SH-SY5Y (cell line): ENCODE measurements at regions not wholly inside any gene's neighbourhood (a gene's known extent, or its start where the extent isn't known, plus 50 kb on each side); places are given as distances from the start of the nearest gene placed in this dataset.

ENCODE experiments used
- GATA2 ChIP-seq: IDR thresholded peaks from 2 replicates; pipeline ENCODE4 v1.6.1; 2011; ENCODE audit warnings: mild to moderate bottlenecking, low read depth, low read length
- GATA3 ChIP-seq: IDR thresholded peaks from 2 replicates; pipeline ENCODE4 v1.6.1; 2011; ENCODE audit warnings: low read depth, mild to moderate bottlenecking, low read length, moderate library complexity

- no peak for TF ChIP-seq GATA3
These were observed 120.2 kb upstream of the SLC45A1 start for GRCh38 chr1:8197493-8198282.

GRCh38 chr1:8194481-8195227 is 123.3 kb upstream of the SLC45A1 start:
- no peak for TF ChIP-seq GATA3
- TF ChIP-seq GATA2 = no peak

GRCh38 chr1:8193840-8194406 is 124.0 kb upstream of the SLC45A1 start:
- TF ChIP-seq GATA2 (no peak), GATA3 (no peak)

DNA sequence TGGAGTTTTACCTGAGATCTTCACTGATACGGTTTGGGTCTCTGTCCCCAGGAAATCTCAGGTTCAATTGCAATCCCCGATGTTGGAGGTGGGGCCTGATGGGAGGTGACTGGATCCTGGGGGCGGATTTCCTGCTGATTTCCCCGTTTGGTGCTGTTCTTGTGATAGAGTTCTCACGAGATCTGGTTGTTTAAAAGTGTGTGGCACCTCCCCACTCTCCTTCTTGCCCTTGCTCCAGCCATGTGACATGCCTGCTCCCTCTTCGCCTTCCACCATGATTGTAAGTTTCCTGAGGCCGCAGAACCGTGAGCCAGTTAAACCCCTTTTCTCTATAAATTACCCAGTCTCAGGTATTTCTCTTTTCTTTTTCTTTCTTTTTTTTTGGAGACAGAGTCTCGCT is 126.4 kb upstream of the SLC45A1 start:
- TF ChIP-seq GATA3 (no peak), GATA2 (no peak)

GRCh38 chr1:8189931-8190483 is 127.9 kb upstream of the SLC45A1 start:
- TF ChIP-seq GATA2 (no peak), GATA3 (no peak)

DNA sequence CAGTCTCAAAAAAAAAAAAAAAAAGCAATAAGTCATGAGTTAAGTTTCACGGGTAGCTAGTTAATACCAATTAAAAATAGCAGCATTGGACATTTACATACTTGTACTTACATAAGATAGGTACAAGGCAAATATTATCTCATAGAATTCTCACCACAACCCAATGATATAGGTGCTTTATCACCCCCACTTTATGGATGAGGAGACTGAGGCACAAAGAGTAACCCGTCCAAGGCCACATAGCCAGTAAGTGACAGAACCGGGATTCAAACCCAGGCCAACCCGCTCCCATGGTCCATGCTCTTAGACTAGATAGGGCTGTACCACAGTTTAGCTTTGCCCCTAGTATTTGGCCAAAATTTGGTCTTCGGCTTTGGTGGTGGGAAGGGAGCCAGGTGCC is 132.5 kb upstream of the SLC45A1 start:
- TF ChIP-seq GATA3 = no peak
- TF ChIP-seq GATA2 = no peak

DNA sequence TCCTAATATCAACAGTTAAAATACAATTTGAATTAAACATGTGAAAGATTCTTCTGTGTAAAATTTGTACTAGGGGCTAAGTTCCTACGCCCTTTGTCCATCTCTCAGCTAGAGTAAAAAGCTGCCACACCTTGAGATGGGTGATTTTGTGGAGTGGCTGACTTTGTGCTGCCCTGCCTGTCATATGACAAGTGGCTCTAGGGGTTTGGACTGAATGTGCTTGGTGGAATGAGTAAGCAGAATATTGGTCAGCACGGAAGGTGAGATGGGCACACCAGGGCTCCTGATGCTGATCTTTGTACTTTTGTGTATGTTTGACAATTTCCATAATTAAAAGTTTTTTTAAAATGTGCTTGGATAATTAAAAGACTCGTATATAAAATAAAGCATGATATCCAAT is 133.6 kb upstream of the SLC45A1 start:
- no peak for TF ChIP-seq GATA3
- TF ChIP-seq GATA2 = no peak

GRCh38 chr1:8182034-8182761 is 135.7 kb upstream of the SLC45A1 start:
- no peak; the same call in 1 of the 2 replicates for TF ChIP-seq GATA2
- TF ChIP-seq GATA3 = peak; percentile 23; the same call in 1 of the 2 replicates

- TF ChIP-seq GATA2 (no peak), GATA3 (no peak)
These were observed 138.7 kb upstream of the SLC45A1 start for GRCh38 chr1:8179132-8179793.

DNA sequence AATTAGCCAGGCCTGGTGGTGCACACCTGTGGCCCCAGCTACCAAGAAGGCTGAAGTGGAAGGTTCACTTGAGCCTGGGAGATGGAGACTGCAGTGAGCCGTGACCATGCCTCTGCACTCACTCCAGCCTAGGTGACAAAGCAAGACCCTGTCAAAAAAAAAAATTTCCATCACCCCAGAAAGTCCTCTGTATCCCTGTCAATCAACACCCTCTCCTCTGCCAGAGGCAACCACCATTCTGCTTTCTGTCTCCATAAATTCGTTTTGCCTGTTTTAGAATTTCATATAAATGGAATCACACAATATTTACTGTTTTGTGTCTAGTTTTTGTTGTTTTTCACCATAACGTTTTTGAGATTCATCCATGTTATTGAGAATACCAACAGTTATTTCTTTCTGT is 141.6 kb upstream of the SLC45A1 start:
- no peak for TF ChIP-seq GATA2
- TF ChIP-seq GATA3 = no peak

GRCh38 chr1:8174807-8175206 is 143.1 kb upstream of the SLC45A1 start:
- no peak for TF ChIP-seq GATA3

DNA sequence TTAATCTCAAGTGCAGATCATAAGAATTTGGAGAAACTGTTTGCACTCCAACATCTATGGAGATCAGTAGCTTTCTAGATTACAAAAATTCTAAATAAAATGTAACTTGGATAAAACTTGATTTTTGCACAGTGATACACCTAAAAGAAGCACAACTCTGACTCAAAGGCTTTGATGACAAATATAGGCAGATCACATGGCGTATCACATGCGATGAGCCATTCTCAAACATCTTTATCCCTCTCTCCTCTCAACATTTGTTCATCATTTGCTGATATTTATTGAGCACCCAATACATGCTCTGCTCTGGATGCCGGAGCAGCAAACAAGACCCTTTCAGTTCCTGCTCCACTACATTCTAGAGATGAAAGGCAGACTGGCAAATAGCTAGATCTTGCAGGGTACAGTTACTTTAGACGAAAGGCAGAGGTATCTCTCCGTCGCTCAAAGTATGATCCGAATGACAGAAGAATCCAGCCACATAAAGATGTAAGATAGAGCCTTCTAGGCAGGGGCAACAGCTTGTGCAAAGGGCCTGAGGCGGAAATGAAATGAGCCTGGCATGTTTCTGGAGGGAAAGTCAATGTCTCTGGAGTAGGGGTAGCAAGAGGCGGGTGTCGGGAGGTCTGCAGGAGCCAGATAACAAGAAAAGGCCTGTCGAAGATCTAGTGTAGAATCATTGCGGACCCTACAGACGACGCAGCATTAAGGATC is 145.8 kb upstream of the ERRFI1 start:
- no peak for TF ChIP-seq GATA2
- TF ChIP-seq GATA3 = no peak

GRCh38 chr1:8170059-8170835 is 144.1 kb upstream of the ERRFI1 start:
- TF ChIP-seq GATA3 (no peak), GATA2 (no peak)
